ENCODE measurements at regions not wholly inside any gene's neighbourhood (a gene's known extent, or its start where the extent isn't known, plus 50 kb on each side); places are given as distances from the start of the nearest gene placed in this dataset.
"Not testable (repeated sequence)": the region's sequence is repeated elsewhere in the genome, so short reads cannot be mapped to it uniquely, and the experiment has no call there.

- Histone ChIP-seq H3K4me3 (ENCODE audit: low read depth, low read length) (no peak overlapping the region), H3K36me3 (ENCODE audit: control insufficient read depth, insufficient read depth, low read length) (no peaks in the 10 kb centered on the region), H3K9me3 (0 out of 2 replicates have a peak, but pooled peaks cover 3% of the 10 kb centered on the region), H3K4me1 (no peaks in the 10 kb centered on the region), H3K27me3 (replicated peaks; ENCODE audit: control insufficient read depth, insufficient read depth, low read length) (no peaks in the 10 kb centered on the region)
- ChIA-PET POLR2A (no interaction called here), CTCF (no interaction called here)
- Mint-ChIP-seq H3K4me3 (ENCODE audit: unreplicated experiment) (no peak overlapping the region), H3K27ac (ENCODE audit: unreplicated experiment) (no peak overlapping the region), H3K36me3 (ENCODE audit: insufficient read depth, unreplicated experiment) (peaks cover 5% of the 10 kb centered on the region), H3K9me3 (ENCODE audit: unreplicated experiment) (peaks cover 58% of the 10 kb centered on the region), H3K4me1 (ENCODE audit: low read depth, unreplicated experiment) (no peaks in the 10 kb centered on the region), H3K27me3 (ENCODE audit: insufficient read depth, unreplicated experiment) (no peaks in the 10 kb centered on the region)
- BruUV-seq (replicated peaks), result no TSS peak
- intact Hi-C loops (cut with micrococcal nuclease; ENCODE audit: unreplicated experiment), result no loop called here
- TF ChIP-seq CTCF (IDR thresholded peaks at IDR 0.05; ENCODE audit: insufficient read depth in 1 of 2, low read depth in 1 of 2, low read length in 1 of 2, severe bottlenecking in 1 of 2, unreplicated experiment in 1 of 2), result no peak
- no peak for DNase-seq
Observed at GRCh38 chr2:89811295-89811694, 1119.8 kb downstream of the RPIA start.

- H3K9me3 Mint-ChIP-seq (ENCODE audit: unreplicated experiment), result peaks cover 53% of the 10 kb centered on the region
- H3K36me3 ChIP-seq (ENCODE audit: control insufficient read depth, insufficient read depth, low read length); H3K27ac Mint-ChIP-seq (ENCODE audit: unreplicated experiment); intact Hi-C loops (cut with micrococcal nuclease; ENCODE audit: unreplicated experiment); DNase-seq; H3K36me3 Mint-ChIP-seq (ENCODE audit: insufficient read depth, unreplicated experiment); H3K4me1 ChIP-seq; H3K4me3 Mint-ChIP-seq (ENCODE audit: unreplicated experiment); H3K27me3 ChIP-seq (replicated peaks; ENCODE audit: control insufficient read depth, insufficient read depth, low read length); CTCF ChIA-PET; H3K27me3 Mint-ChIP-seq (ENCODE audit: insufficient read depth, unreplicated experiment); H3K9me3 ChIP-seq; POLR2A ChIA-PET; H3K4me1 Mint-ChIP-seq (ENCODE audit: low read depth, unreplicated experiment); H3K4me3 ChIP-seq (ENCODE audit: low read depth, low read length); BruUV-seq (replicated peaks): not testable (repeated sequence)
Observed at GRCh38 chr2:89811910-89812309, 1120.4 kb downstream of the RPIA start.

GRCh38 chr2:89814359-89814758, 1122.9 kb downstream of the RPIA start:
- H3K9me3 ChIP-seq; BruUV-seq (replicated peaks): not testable (repeated sequence)
- H3K9me3 Mint-ChIP-seq (ENCODE audit: unreplicated experiment), result peaks cover 65% of the 10 kb centered on the region

GRCh38 chr2:89818873-89819272, 1127.4 kb downstream of the RPIA start:
- Histone ChIP-seq H3K4me3 (ENCODE audit: low read depth, low read length) (no peak overlapping the region), H3K9me3 (peaks cover 14% of the 10 kb centered on the region), H3K36me3 (ENCODE audit: control insufficient read depth, insufficient read depth, low read length) (no peaks in the 10 kb centered on the region), H3K27me3 (replicated peaks; ENCODE audit: control insufficient read depth, insufficient read depth, low read length) (no peaks in the 10 kb centered on the region), H3K4me1 (no peaks in the 10 kb centered on the region)
- Mint-ChIP-seq H3K9me3 (ENCODE audit: unreplicated experiment) (peaks cover 69% of the 10 kb centered on the region), H3K27ac (ENCODE audit: unreplicated experiment) (no peak overlapping the region), H3K27me3 (ENCODE audit: insufficient read depth, unreplicated experiment) (no peaks in the 10 kb centered on the region), H3K36me3 (ENCODE audit: insufficient read depth, unreplicated experiment) (peaks cover 7% of the 10 kb centered on the region), H3K4me1 (ENCODE audit: low read depth, unreplicated experiment) (no peaks in the 10 kb centered on the region), H3K4me3 (ENCODE audit: unreplicated experiment) (no peak overlapping the region)
- no TSS peak for BruUV-seq (replicated peaks)
- ChIA-PET CTCF (no interaction called here), POLR2A (no interaction called here)
- DNase-seq, result no peak
- intact Hi-C loops (cut with micrococcal nuclease; ENCODE audit: unreplicated experiment), result no loop called here
- TF ChIP-seq CTCF (IDR thresholded peaks at IDR 0.05; ENCODE audit: insufficient read depth in 1 of 2, low read depth in 1 of 2, low read length in 1 of 2, severe bottlenecking in 1 of 2, unreplicated experiment in 1 of 2), result no peak

More at GRCh38 chr2:89814359-89814758, 1122.9 kb downstream of the RPIA start:
- POLR2A ChIA-PET; H3K4me1 Mint-ChIP-seq (ENCODE audit: low read depth, unreplicated experiment); H3K4me3 Mint-ChIP-seq (ENCODE audit: unreplicated experiment); H3K27ac Mint-ChIP-seq (ENCODE audit: unreplicated experiment); DNase-seq; intact Hi-C loops (cut with micrococcal nuclease; ENCODE audit: unreplicated experiment); H3K4me1 ChIP-seq; H3K4me3 ChIP-seq (ENCODE audit: low read depth, low read length); H3K36me3 ChIP-seq (ENCODE audit: control insufficient read depth, insufficient read depth, low read length); CTCF ChIA-PET; H3K27me3 Mint-ChIP-seq (ENCODE audit: insufficient read depth, unreplicated experiment); H3K27me3 ChIP-seq (replicated peaks; ENCODE audit: control insufficient read depth, insufficient read depth, low read length): not testable (repeated sequence)
- H3K36me3 Mint-ChIP-seq (ENCODE audit: insufficient read depth, unreplicated experiment), result peaks cover 12% of the 10 kb centered on the region
